LNCaP clone FGC (cell line): ENCODE measurements at regions not wholly inside any gene's neighbourhood (a gene's known extent, or its start where the extent isn't known, plus 50 kb on each side); places are given as distances from the start of the nearest gene placed in this dataset.

Experiments used
- DNase-seq: peaks from one replicate; pipeline ENCODE4 v3.0.0-alpha.2; 2011; ENCODE audit warnings: low read depth
- H3K4me3 ChIP-seq: 2 replicates; pipeline ENCODE4 v1.5.1; 2011; ENCODE audit warnings: mild to moderate bottlenecking, low read depth, low read length, control low read depth
- TF ChIP-seq, protein P1 (sequence below): IDR thresholded peaks from 2 replicates; pipeline ENCODE4 v1.5.1; 2012; ENCODE audit warnings: mild to moderate bottlenecking; ENCODE audit not compliant: control insufficient read depth, insufficient read depth; ENCODE audit errors: extremely low read depth

DNA sequence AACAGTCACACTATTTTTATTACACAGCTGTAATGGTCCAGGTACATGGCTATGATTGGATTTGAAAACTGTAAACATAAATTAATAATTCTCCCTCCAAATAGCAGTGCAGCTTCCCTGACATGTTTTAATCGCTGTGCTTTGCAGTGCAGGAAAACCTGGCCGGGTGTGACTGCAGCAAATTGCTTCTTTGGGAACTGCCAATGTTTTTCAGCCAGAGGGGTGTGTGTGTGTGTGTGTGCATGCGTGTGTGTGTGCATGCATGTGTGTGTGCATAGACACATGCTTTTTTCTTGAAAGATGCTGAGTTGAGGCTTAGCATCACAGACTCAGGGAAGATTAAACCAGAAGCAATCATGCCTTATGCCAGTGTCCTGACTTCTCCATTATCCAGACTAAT is 231.2 kb downstream of the PRDM2 start:
- no peak overlapping the region for H3K4me3 ChIP-seq
- TF ChIP-seq, protein P1, sequence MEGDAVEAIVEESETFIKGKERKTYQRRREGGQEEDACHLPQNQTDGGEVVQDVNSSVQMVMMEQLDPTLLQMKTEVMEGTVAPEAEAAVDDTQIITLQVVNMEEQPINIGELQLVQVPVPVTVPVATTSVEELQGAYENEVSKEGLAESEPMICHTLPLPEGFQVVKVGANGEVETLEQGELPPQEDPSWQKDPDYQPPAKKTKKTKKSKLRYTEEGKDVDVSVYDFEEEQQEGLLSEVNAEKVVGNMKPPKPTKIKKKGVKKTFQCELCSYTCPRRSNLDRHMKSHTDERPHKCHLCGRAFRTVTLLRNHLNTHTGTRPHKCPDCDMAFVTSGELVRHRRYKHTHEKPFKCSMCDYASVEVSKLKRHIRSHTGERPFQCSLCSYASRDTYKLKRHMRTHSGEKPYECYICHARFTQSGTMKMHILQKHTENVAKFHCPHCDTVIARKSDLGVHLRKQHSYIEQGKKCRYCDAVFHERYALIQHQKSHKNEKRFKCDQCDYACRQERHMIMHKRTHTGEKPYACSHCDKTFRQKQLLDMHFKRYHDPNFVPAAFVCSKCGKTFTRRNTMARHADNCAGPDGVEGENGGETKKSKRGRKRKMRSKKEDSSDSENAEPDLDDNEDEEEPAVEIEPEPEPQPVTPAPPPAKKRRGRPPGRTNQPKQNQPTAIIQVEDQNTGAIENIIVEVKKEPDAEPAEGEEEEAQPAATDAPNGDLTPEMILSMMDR: no peak
- DNase-seq: no peak

- TF ChIP-seq, protein P1: no peak
- H3K4me3 ChIP-seq: no peak overlapping the region
- no peak for DNase-seq
Observed at GRCh38 chr1:13935336-13935735, 235.3 kb downstream of the PRDM2 start.

GRCh38 chr1:13941315-13941714 is 241.3 kb downstream of the PRDM2 start:
- no peak overlapping the region for H3K4me3 ChIP-seq
- no peak for DNase-seq
- TF ChIP-seq, protein P1: no peak

GRCh38 chr1:13943055-13943454 is 243.1 kb downstream of the PRDM2 start:
- no peak for DNase-seq
- no peak overlapping the region for H3K4me3 ChIP-seq
- TF ChIP-seq, protein P1: no peak

GRCh38 chr1:13945856-13946255 is 245.9 kb downstream of the PRDM2 start:
- no peak for DNase-seq
- TF ChIP-seq, protein P1: no peak
- no peak overlapping the region for H3K4me3 ChIP-seq

DNA sequence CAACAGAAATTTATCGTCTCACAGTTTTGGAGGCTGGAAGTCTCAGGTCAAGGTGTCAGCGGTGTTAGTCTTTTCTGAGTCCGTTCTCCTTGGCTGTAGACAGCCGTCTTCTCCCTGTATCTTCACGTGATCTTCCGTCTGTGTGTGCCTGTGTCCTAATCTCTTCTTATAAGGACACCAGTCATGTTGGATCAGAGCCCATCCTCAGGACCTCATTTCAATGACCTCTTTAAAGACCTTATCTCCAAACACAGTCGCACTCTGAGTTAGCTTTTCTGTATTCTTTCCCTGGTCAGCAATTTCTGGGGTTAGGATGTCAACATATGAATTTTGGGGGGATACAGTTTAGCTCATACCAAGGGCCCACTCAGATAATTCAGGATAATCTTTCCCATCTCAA is 247.7 kb downstream of the PRDM2 start:
- DNase-seq: no peak
- TF ChIP-seq, protein P1: no peak
- H3K4me3 ChIP-seq: no peak overlapping the region

DNA sequence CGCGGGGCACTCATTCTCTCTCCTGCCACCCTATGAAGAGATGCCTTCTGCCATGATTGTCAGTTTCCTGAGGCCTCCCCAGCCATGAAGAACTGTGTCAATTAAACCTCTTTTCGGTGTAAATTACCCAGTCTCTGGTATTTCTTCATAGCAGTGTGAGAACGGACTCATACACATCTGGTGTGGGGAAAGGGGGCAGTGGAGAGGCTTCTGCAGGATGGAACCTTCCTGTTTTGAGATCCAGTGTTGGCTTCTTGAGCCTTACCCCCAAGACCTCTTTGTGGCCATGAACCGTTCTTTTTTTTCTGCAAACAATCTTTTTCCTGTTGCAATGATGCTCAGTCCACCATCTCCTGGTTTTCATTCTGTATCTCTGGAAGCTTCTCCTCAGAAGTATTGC is 248.4 kb downstream of the PRDM2 start:
- no peak for DNase-seq
- H3K4me3 ChIP-seq: no peak overlapping the region
- TF ChIP-seq, protein P1: no peak
